ENCODE measurements at regions not wholly inside any gene's neighbourhood (a gene's known extent, or its start where the extent isn't known, plus 50 kb on each side); places are given as distances from the start of the nearest gene placed in this dataset.
A peak's percentile ranks its signal among the peaks of the same experiment; 100 is the strongest.

GRCh38 chr2:136207665-136208064, 89.7 kb upstream of the CXCR4 start:
- TF ChIP-seq EZH2 (IDR thresholded peaks at IDR 0.05; ENCODE audit: borderline replicate concordance, low read depth, low read length, severe bottlenecking) (no peak), CTCF (IDR thresholded peaks at IDR 0.05; ENCODE audit: borderline replicate concordance, extremely low read depth, low read length, poor library complexity, severe bottlenecking) (no peak)
- H3K27me3 ChIP-seq (ENCODE audit: insufficient read depth, low read length, poor library complexity): no peaks in the 10 kb centered on the region
- 0 out of 2 replicates have a peak, but pooled peaks cover 2% of the 10 kb centered on the region for H3K4me1 ChIP-seq (ENCODE audit: insufficient read depth, low read length)
- DNase-seq (no peak), ATAC-seq (ENCODE audit: insufficient read depth, low read depth) (no peak)
- no peak overlapping the region for H3K4me3 ChIP-seq (ENCODE audit: low read depth in 1 of 2, low read length in 2 of 2)
- H3K9ac ChIP-seq (ENCODE audit: low read depth, low read length): no peak overlapping the region
- H3K9me3 ChIP-seq (ENCODE audit: insufficient read depth, low read length, severe bottlenecking): peaks cover 4% of the 10 kb centered on the region
- H4K20me1 ChIP-seq (ENCODE audit: insufficient read depth, low read length): no peaks in the 10 kb centered on the region
- no peak overlapping the region for H3K27ac ChIP-seq (ENCODE audit: low read length)
- H2AFZ ChIP-seq (ENCODE audit: low read depth, low read length): no peak overlapping the region
- no peaks in the 10 kb centered on the region for H3K36me3 ChIP-seq (ENCODE audit: insufficient read depth, low read length)
- no peak overlapping the region for H3K4me2 ChIP-seq (ENCODE audit: insufficient read depth, low read length)
- no peaks in the 10 kb centered on the region for H3K79me2 ChIP-seq (ENCODE audit: insufficient read depth, low read length)

- no peaks in the 10 kb centered on the region for H3K4me1 ChIP-seq (ENCODE audit: insufficient read depth, low read length)
- H3K27me3 ChIP-seq (ENCODE audit: insufficient read depth, low read length, poor library complexity): no peaks in the 10 kb centered on the region
- no peaks in the 10 kb centered on the region for H3K79me2 ChIP-seq (ENCODE audit: insufficient read depth, low read length)
- no peaks in the 10 kb centered on the region for H3K36me3 ChIP-seq (ENCODE audit: insufficient read depth, low read length)
- H4K20me1 ChIP-seq (ENCODE audit: insufficient read depth, low read length): no peaks in the 10 kb centered on the region
- DNase-seq: no peak
- no peak overlapping the region for H3K4me3 ChIP-seq (ENCODE audit: low read depth in 1 of 2, low read length in 2 of 2)
- no peak for ATAC-seq (ENCODE audit: insufficient read depth, low read depth)
- H3K27ac ChIP-seq (ENCODE audit: low read length): peak overlapping the region; percentile 6; the same call in 1 of the 2 replicates
- TF ChIP-seq EZH2 (IDR thresholded peaks at IDR 0.05; ENCODE audit: borderline replicate concordance, low read depth, low read length, severe bottlenecking) (no peak), CTCF (IDR thresholded peaks at IDR 0.05; ENCODE audit: borderline replicate concordance, extremely low read depth, low read length, poor library complexity, severe bottlenecking) (no peak)
- no peak overlapping the region for H2AFZ ChIP-seq (ENCODE audit: low read depth, low read length)
- peaks cover 5% of the 10 kb centered on the region for H3K9me3 ChIP-seq (ENCODE audit: insufficient read depth, low read length, severe bottlenecking)
- no peak overlapping the region for H3K9ac ChIP-seq (ENCODE audit: low read depth, low read length)
- no peak overlapping the region for H3K4me2 ChIP-seq (ENCODE audit: insufficient read depth, low read length)
These were observed 89.2 kb upstream of the CXCR4 start for GRCh38 chr2:136207030-136207623.

- H3K27ac ChIP-seq (ENCODE audit: low read length): no peak overlapping the region
- H3K4me3 ChIP-seq (ENCODE audit: low read depth in 1 of 2, low read length in 2 of 2): no peak overlapping the region
- DNase-seq (peak; percentile 30), ATAC-seq (ENCODE audit: insufficient read depth, low read depth) (peak; percentile 74)
- TF ChIP-seq CTCF (IDR thresholded peaks at IDR 0.05; ENCODE audit: borderline replicate concordance, extremely low read depth, low read length, poor library complexity, severe bottlenecking) (no peak), EZH2 (IDR thresholded peaks at IDR 0.05; ENCODE audit: borderline replicate concordance, low read depth, low read length, severe bottlenecking) (no peak)
- no peaks in the 10 kb centered on the region for H3K27me3 ChIP-seq (ENCODE audit: insufficient read depth, low read length, poor library complexity)
- H3K79me2 ChIP-seq (ENCODE audit: insufficient read depth, low read length): no peaks in the 10 kb centered on the region
- no peaks in the 10 kb centered on the region for H3K36me3 ChIP-seq (ENCODE audit: insufficient read depth, low read length)
- no peaks in the 10 kb centered on the region for H3K4me1 ChIP-seq (ENCODE audit: insufficient read depth, low read length)
- no peak overlapping the region for H3K4me2 ChIP-seq (ENCODE audit: insufficient read depth, low read length)
- no peak overlapping the region for H2AFZ ChIP-seq (ENCODE audit: low read depth, low read length)
- no peaks in the 10 kb centered on the region for H4K20me1 ChIP-seq (ENCODE audit: insufficient read depth, low read length)
- no peak overlapping the region for H3K9ac ChIP-seq (ENCODE audit: low read depth, low read length)
- peaks cover 10% of the 10 kb centered on the region for H3K9me3 ChIP-seq (ENCODE audit: insufficient read depth, low read length, severe bottlenecking)
These were observed 88.7 kb upstream of the CXCR4 start for GRCh38 chr2:136206613-136207012.

Measured in DND-41 (cell line).